Lung (tissue), 11 donors: ENCODE measurements at regions not wholly inside any gene's neighbourhood (a gene's known extent, or its start where the extent isn't known, plus 50 kb on each side); places are given as distances from the start of the nearest gene placed in this dataset.

ENCODE experiments used
- ATAC-seq: fragments of 200-7000 bp; cut with Tn5 transposase; one replicate; pipeline ENCODE4 v1.9.1; 2020; ENCODE audit warnings: moderate number of reproducible peaks; ENCODE audit not compliant: insufficient read depth, low FRiP score
- DNase-seq, 3 donors: peaks; one replicate each; pipeline ENCODE4 v3.0.0-alpha.2; 2013 to 2017
- H3K27ac ChIP-seq, 2 donors: one replicate each; pipeline ENCODE4 v1.5.1; 2013; ENCODE audit warnings: mild to moderate bottlenecking in 2 of 2, moderate library complexity in 2 of 2, control low read depth in 1 of 2, inconsistent platforms in 1 of 2, low read depth in 1 of 2, low read length in 1 of 2
- H3K27me3 ChIP-seq, 3 donors: one replicate each; pipeline ENCODE4 v1.5.1; 2013; ENCODE audit warnings: low read length in 2 of 3; ENCODE audit not compliant: control insufficient read depth in 3 of 3, insufficient read depth in 3 of 3
- H3K36me3 ChIP-seq, 4 donors: one replicate each; pipeline ENCODE4 v1.5.1; 2013; ENCODE audit warnings: low read length in 4 of 4, mild to moderate bottlenecking in 1 of 4, moderate library complexity in 1 of 4; ENCODE audit not compliant: control insufficient read depth in 4 of 4, insufficient read depth in 4 of 4
- H3K4me1 ChIP-seq, 5 donors: one replicate each; pipeline ENCODE4 v1.5.1; 2013; ENCODE audit warnings: low read length in 5 of 5, mild to moderate bottlenecking in 2 of 5, moderate library complexity in 1 of 5; ENCODE audit not compliant: control insufficient read depth in 5 of 5, insufficient read depth in 5 of 5
- H3K4me3 ChIP-seq: one replicate; pipeline ENCODE4 v1.5.1; 2013; ENCODE audit warnings: mild to moderate bottlenecking, control low read depth, moderate library complexity
- H3K9ac ChIP-seq, 2 donors: one replicate each; pipeline ENCODE4 v1.5.1; 2013; ENCODE audit warnings: low read length in 2 of 2, control low read depth in 1 of 2; ENCODE audit not compliant: insufficient read depth in 1 of 2
- H3K9me3 ChIP-seq, 4 donors: one replicate each; pipeline ENCODE4 v1.5.1; 2013; ENCODE audit warnings: low read length in 3 of 4, mild to moderate bottlenecking in 1 of 4, moderate library complexity in 1 of 4; ENCODE audit not compliant: control insufficient read depth in 4 of 4, insufficient read depth in 3 of 4
- CTCF ChIP-seq: IDR thresholded peaks from 2 replicates; pipeline ENCODE4 v1.5.1; 2012; ENCODE audit warnings: mild to moderate bottlenecking; ENCODE audit errors: control extremely low read depth, extremely low read depth
- WGBS, 2 donors: extraction: QIAGEN DNeasy Blood & Tissue Kit; methylation state at CpG; one replicate each; pipeline ENCODE4 v1.1.7; 2013; 5-methylcytosine and 5-hydroxymethylcytosine counted together
- donor health status: control.
- donor health status: control.
- donor health status: Bipolar disorder and iron deficiency.
- donor health status: healthy.
- donor health status: DM: yes; HTN: yes; CAD: no.

DNA sequence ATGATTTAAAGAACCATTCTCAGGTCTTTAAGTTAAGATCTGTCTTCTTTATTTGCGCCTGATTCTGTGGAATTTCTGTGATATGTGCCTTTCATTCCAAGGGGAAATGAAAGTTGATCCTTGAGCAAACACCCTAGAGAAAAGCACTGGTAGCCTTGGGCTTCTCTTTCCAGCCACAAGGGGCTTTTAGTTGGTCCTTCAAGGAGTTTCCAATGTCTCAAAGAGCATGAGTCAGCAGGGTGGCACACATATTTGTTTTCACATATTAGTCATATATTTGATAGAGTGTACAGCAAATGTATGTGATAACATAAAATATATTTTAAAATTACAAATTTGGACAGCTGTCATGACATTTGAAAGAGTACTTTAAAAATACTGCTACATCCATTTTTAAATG lies 339.5 kb downstream of the TXNL1 start:
- Histone ChIP-seq H3K27me3 (no peaks in the 10 kb centered on the region), H3K27ac (no peak overlapping the region), H3K4me1 (peaks cover 0 to 1% (median 0%) of the 10 kb centered on the region in 5 donors), H3K4me3 (no peak overlapping the region), H3K36me3 (no peaks in the 10 kb centered on the region), H3K9ac (no peak overlapping the region), H3K9me3 (no peaks in the 10 kb centered on the region)
- TF ChIP-seq CTCF, result no peak
- 75 to 85% methylated on average over 1 of the region's 1 CpG for WGBS, 2 donors
- DNase-seq (no peak), ATAC-seq (no peak)

GRCh38 chr18:56296381-56296780 lies 342.0 kb downstream of the TXNL1 start:
- H3K36me3 ChIP-seq, result no peaks in the 10 kb centered on the region
- no peak overlapping the region for H3K4me3 ChIP-seq
- H3K9ac ChIP-seq, result no peak overlapping the region
- 94 to 95% methylated on average over 3 of the region's 3 CpGs for WGBS, 2 donors
- H3K27me3 ChIP-seq, result no peaks in the 10 kb centered on the region
- ATAC-seq (no peak), DNase-seq (no peak)
- TF ChIP-seq CTCF, result no peak
- H3K27ac ChIP-seq, result no peak overlapping the region
- H3K4me1 ChIP-seq, result peaks cover 0 to 6% (median 3%) of the 10 kb centered on the region in 5 donors
- no peaks in the 10 kb centered on the region for H3K9me3 ChIP-seq

DNA sequence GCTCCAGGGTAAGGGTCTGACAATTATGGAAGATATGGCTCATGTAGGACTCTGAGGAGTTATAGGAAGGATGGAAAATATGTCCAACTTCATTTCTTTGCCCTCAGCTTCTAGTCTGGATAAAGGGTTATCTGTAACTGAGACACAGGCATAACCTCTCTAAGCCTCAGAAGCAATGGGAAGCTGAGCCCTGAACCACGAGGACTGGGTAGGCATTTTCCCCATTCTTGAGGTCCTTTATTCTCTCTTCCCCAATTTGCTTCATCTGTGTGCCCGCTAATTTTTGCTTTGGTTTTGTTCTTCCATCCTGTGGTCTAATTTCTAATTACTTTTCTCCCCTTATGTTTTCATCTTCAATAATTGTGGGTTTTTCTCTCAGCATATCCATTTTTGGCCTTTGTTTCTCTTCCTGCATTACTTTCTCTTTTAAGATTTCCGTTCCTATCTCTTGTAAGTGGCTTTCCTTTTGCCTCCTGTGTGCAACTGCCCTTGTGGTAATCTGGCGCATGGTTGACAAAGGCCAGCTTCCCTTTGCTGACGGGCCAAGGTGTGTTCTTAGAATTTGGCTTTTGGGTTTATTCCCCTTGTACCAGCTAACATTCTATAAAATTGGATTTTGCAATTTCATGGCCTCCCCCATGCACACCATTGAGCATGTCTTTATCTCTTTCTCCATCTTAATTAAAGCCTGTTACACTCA lies 343.8 kb downstream of the TXNL1 start:
- WGBS, 2 donors, result 40 to 64% methylated on average over 5 of the region's 5 CpGs
- Histone ChIP-seq H3K27ac (no peak overlapping the region), H3K27me3 (no peaks in the 10 kb centered on the region), H3K4me1 (peaks cover 0 to 15% (median 7%) of the 10 kb centered on the region in 5 donors), H3K9me3 (no peaks in the 10 kb centered on the region), H3K36me3 (no peaks in the 10 kb centered on the region), H3K4me3 (no peak overlapping the region), H3K9ac (no peak overlapping the region)
- DNase-seq (no peak), ATAC-seq (no peak)
- TF ChIP-seq CTCF, result no peak

GRCh38 chr18:56291294-56291693 lies 347.1 kb downstream of the TXNL1 start:
- 46 to 52% methylated on average over 4 of the region's 4 CpGs for WGBS, 2 donors
- Histone ChIP-seq H3K27ac (peak overlapping the region in 1 of 2 donors; percentile 9), H3K27me3 (no peaks in the 10 kb centered on the region), H3K4me1 (peaks cover 0 to 15% (median 7%) of the 10 kb centered on the region in 5 donors), H3K9me3 (no peaks in the 10 kb centered on the region), H3K9ac (no peak overlapping the region), H3K4me3 (no peak overlapping the region), H3K36me3 (no peaks in the 10 kb centered on the region)
- ATAC-seq (no peak), DNase-seq (peak in 2 of 3 donors; percentile 48 to 53)
- no peak for TF ChIP-seq CTCF
